HG02610 (cell line): ENCODE measurements at regions not wholly inside any gene's neighbourhood (a gene's known extent, or its start where the extent isn't known, plus 50 kb on each side); places are given as distances from the start of the nearest gene placed in this dataset.

Experiments used
- ATAC-seq: cut with Tn5 transposase; IDR thresholded peaks from one replicate; pipeline ENCODE4 v1.9.1; 2021; ENCODE audit warnings: mild to moderate bottlenecking, moderate library complexity; ENCODE audit not compliant: unreplicated experiment

- ATAC-seq = no peak
Observed at GRCh38 chr2:146229508-146230155, 1615.2 kb upstream of the ACVR2A start.

- ATAC-seq = peak; percentile 68
Observed at GRCh38 chr2:146228466-146229058, 1616.3 kb upstream of the ACVR2A start.

DNA sequence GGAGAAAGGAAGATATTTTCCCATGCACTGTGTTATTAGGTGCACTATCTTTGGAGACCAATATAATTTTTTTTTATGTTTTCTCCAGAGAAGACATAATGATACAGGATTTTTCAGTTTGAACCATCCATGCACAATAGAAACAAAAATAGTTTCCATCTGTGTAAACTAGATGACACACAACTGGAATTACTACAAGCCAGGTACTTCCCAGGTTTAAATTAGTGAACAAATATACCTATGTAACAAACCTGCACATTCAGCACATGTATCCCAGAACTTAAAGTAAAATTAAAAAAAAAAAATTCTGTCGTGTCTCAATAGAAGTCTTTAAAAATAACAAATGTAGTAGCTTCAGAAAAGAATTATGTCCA is 1616.8 kb upstream of the ACVR2A start:
- ATAC-seq = no peak

GRCh38 chr2:146227152-146228019 is 1617.4 kb upstream of the ACVR2A start:
- ATAC-seq = no peak

- no peak for ATAC-seq
Observed at GRCh38 chr2:146226077-146226476, 1618.8 kb upstream of the ACVR2A start.

GRCh38 chr2:146221826-146222225 is 1623.0 kb upstream of the ACVR2A start:
- ATAC-seq = no peak

GRCh38 chr2:146220957-146221356 is 1623.9 kb upstream of the ACVR2A start:
- ATAC-seq = no peak

DNA sequence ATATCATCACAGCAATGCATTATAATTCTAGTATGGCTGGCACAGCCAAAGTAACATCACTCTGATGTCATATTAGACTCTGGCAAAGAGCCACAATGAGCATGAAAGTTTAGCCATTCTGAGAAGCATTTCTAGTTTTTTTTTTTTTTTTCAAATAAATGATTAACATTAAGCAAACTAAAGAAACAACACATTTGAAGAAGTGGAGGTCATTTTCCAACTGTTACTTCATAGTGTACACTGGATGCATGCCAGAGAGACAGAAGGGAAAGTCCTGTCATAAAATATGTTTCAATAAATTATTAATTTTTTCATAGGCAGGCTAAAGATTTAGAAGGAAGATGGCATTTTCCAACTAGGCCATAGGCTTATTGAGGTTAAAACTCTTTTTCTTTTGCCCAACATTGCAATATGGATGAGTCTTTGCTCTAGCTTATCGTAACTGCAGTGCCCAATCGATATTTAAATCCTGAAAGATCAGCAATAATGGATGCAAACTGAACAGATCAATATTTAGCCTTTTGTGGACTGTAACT is 1630.4 kb upstream of the ACVR2A start:
- ATAC-seq = no peak

DNA sequence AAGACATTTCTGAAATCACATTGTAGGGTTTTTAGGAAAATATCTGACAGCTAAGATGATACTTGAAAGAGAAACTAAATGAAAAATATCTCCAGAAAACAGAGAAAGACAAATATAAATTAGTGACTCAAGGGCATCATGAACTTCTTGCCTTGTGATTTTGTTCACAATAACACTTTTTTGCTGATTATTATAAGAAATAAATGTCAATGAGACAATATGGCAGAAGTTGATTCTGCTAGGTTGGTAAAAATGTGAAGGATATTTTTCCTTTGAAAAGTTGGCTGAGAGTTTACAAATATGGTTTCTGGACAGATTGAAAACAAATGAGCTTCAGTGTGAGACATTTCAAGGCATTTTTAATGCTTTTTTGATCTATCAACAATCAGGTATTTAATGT is 1631.2 kb upstream of the ACVR2A start:
- ATAC-seq = no peak

DNA sequence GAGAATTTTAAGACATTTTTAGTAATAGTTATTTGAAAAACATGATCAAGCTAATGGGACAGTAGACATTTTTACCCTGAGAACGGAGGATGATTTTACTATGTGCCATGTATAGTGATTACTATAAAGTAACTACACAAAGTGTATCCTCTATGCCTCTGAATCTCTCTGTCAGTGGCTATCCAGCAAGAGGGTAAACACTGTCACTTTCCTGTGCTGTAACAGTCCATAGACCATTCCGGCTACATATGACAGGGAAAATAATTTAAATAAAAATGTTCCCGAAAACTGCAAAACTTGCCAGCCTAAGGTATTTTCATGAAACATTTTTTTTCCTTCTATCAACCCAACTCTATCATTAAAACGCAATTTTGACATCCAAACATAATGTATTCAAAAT is 1632.2 kb upstream of the ACVR2A start:
- no peak for ATAC-seq

- no peak for ATAC-seq
Observed at GRCh38 chr2:146209842-146210275, 1635.0 kb upstream of the ACVR2A start.

DNA sequence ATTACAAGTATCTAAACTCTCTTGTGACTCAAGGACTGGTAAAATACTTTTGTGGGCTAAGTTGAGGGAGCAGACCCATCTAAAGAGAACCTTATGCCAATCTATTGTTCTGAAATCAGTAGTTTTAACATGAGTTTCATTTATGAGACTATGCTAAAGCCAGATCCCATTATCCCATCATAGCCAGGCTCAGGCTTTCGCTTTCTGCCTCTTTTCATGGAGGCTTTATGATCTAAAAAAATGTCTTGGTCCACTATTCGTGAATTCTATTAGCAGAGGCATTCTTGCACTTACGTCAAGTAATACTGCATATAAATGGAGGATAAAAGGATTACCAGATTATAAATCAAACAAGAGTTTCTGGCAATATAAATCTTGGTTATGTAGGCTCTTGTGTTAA is 1636.9 kb upstream of the ACVR2A start:
- no peak for ATAC-seq

- ATAC-seq = no peak
Observed at GRCh38 chr2:146207417-146207816, 1637.4 kb upstream of the ACVR2A start.

DNA sequence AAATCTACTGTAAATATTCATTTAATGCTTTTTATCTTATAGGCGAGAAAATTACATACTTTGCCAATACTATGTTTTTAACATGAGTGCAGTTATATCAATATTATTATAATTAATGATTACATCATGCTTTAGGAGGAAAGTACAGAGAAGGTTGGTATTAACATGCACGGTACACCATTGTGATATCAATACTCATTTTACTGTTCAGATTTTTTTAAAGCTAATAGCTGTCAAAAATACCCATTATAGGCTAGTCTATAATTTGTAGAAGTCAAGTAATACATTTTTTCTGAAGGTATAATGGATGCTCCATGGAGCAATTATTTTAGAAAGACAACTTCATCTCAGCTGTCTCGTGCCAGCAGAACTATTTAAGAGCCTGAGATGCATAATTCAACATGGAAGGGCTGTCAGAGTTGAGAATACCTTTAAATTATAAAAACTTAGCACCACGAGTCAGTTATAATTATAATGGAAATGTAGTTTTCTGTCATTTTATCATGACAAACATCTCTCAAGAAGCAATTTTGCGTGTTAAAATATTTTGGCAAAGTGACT is 1641.7 kb upstream of the ACVR2A start:
- ATAC-seq = no peak

DNA sequence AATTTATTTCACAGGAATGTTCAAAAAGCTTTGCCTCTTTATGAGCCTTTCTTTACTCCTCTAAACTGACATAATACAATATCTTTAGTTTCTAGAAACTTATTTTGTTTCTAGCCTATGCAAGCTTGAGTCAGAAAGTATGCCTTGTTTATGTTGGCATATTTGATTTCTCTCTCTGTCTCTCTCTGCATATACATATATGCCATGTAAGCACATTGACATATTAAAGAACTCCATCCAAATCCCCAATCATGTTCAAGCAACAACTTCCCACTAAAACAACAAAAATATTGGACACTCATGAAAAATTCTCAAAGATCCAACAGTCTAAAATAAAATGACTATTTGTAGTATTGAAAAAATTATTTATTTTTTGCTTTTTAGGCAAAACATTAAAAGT is 1651.2 kb upstream of the ACVR2A start:
- ATAC-seq = no peak

GRCh38 chr2:146189541-146189940 is 1655.3 kb upstream of the ACVR2A start:
- ATAC-seq = no peak

GRCh38 chr2:146173934-146174333 is 1654.0 kb upstream of the ZEB2 start:
- no peak for ATAC-seq

DNA sequence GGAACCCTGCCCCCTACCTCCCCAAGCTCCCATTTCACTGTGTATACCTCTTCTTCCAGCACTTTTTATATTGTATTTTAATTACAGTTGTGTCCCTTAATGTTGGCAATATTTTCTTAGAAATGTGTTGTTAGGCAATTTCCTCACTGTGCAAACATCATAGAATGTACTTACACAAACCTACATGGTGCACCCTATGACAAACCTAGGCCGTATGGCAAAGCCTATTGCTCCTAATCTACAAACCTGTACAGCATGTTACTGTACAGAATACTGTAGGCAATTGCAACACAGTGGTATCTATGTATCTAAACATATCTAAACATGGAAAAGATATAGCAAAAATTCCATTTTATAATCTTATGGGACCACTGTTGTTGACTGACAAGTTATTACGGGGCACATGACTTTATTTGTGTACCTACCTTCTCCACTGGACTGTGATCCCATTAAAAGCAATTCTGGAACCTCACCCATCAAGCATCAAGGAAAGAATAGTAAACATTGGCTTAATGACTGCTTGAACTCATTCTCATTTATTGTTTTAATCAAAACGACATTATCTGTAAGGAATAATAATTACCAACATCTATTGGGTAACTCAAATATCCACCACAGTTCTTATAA is 1641.5 kb upstream of the ZEB2 start:
- no peak for ATAC-seq

DNA sequence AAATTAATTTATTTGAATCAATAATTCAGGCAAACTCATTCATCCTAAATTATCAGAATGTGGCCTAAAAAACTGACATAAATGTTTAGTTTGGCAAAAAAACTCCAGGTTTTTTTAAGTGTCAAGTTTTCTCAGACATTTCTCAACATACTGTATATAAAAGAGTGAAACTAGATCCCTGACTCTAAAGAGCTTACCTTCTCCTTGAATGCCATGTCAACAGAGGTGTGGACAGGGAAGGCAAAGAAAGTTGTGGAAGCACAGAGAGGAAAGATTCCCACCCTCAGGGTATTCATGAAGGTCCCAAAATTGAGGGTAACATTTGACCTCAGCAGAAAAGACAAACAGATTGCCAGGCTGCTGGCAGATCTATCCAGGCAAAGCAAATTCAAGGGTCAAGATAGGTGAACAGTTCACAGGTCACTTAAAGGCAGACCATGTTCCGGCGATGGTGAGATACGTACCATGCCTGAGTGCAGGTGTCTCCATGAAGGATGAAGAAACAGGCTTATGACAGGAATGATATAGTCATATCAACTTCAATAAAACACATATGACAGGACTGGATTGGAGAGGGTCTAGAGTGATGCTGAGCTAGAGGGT is 1638.3 kb upstream of the ZEB2 start:
- ATAC-seq = no peak

- no peak for ATAC-seq
Observed at GRCh38 chr2:146147448-146148012, 1627.6 kb upstream of the ZEB2 start.
